ENCODE measurements at regions not wholly inside any gene's neighbourhood (a gene's known extent, or its start where the extent isn't known, plus 50 kb on each side); places are given as distances from the start of the nearest gene placed in this dataset.

- Histone ChIP-seq H3K27ac (ENCODE audit: low read length in 2 of 2) (no peak overlapping the region), H2AFZ (ENCODE audit: insufficient read depth, low read depth, low read length, poor library complexity, severe bottlenecking) (no peak overlapping the region), H3K9ac (ENCODE audit: low read length) (no peak overlapping the region), H3K79me2 (ENCODE audit: control insufficient read depth, insufficient read depth, low read length) (no peaks in the 10 kb centered on the region), H4K20me1 (ENCODE audit: control insufficient read depth, insufficient read depth, low read length, poor library complexity, severe bottlenecking) (no peaks in the 10 kb centered on the region), H3K36me3 (replicated peaks in 1 of 2; ENCODE audit: control extremely low read depth in 1 of 2, control insufficient read depth in 1 of 2, extremely low read depth in 1 of 2, insufficient read depth in 2 of 2, low read length in 1 of 2) (no peaks in the 10 kb centered on the region), H3K9me3 (ENCODE audit: control extremely low read depth in 1 of 3, control insufficient read depth in 2 of 3, insufficient read depth in 1 of 3, low read length in 2 of 3) (no peaks in the 10 kb centered on the region), H3K4me2 (replicated peaks; ENCODE audit: low read depth, low read length, poor library complexity, severe bottlenecking) (no peak overlapping the region), H3K4me3 (ENCODE audit: control extremely low read depth in 1 of 5, extremely low read depth in 1 of 5, insufficient read depth in 1 of 5, low read depth in 2 of 5, low read length in 4 of 5) (no peak overlapping the region), H3K27me3 (replicated peaks in 1 of 4; ENCODE audit: control extremely low read depth in 1 of 4, control insufficient read depth in 3 of 4, insufficient read depth in 4 of 4, low read length in 3 of 4) (no peaks in the 10 kb centered on the region), H3K4me1 (ENCODE audit: control insufficient read depth in 2 of 2, insufficient read depth in 2 of 2, low read length in 2 of 2) (no peaks in the 10 kb centered on the region)
- POLR2A ChIA-PET = no interaction called here
- no peak for DNase-seq
- intact Hi-C loops (cut with micrococcal nuclease) = no loop called here
- CTCF ChIA-PET = no interaction called here
- H3K4me3 Mint-ChIP-seq = no peak overlapping the region
- H3K27ac Mint-ChIP-seq = no peak overlapping the region
- ATAC-seq (ENCODE audit: low read depth) = no peak
- no CpG with 5 or more reads among the region's 1 CpG for WGBS (ENCODE audit: insufficient coverage)
- no peaks in the 10 kb centered on the region for H3K9me3 Mint-ChIP-seq (ENCODE audit: insufficient read depth)
- H3K27me3 Mint-ChIP-seq = no peaks in the 10 kb centered on the region
- no peaks in the 10 kb centered on the region for H3K4me1 Mint-ChIP-seq
- TF ChIP-seq EZH2 (IDR thresholded peaks at IDR 0.05; ENCODE audit: borderline replicate concordance, insufficient read depth, low read depth, low read length, poor library complexity, severe bottlenecking) = no peak
- TF ChIP-seq CTCF (IDR thresholded peaks at IDR 0.05) = no peak
Measured at GRCh38 chr4:123941306-123941705, 544.7 kb downstream of the SPRY1 start.

- Histone ChIP-seq H3K27ac (ENCODE audit: low read length in 2 of 2) (no peak overlapping the region), H3K9me3 (ENCODE audit: control extremely low read depth in 1 of 3, control insufficient read depth in 2 of 3, insufficient read depth in 1 of 3, low read length in 2 of 3) (no peaks in the 10 kb centered on the region)
- CTCF ChIA-PET = no interaction called here
Measured at GRCh38 chr4:123943976-123944375, 547.4 kb downstream of the SPRY1 start.

More at GRCh38 chr4:123943976-123944375, 547.4 kb downstream of the SPRY1 start:
- no peak overlapping the region for H3K4me2 ChIP-seq (replicated peaks; ENCODE audit: low read depth, low read length, poor library complexity, severe bottlenecking)
- H4K20me1 ChIP-seq (ENCODE audit: control insufficient read depth, insufficient read depth, low read length, poor library complexity, severe bottlenecking) = no peaks in the 10 kb centered on the region
- no peak overlapping the region for H2AFZ ChIP-seq (ENCODE audit: insufficient read depth, low read depth, low read length, poor library complexity, severe bottlenecking)
- H3K36me3 ChIP-seq (replicated peaks in 1 of 2; ENCODE audit: control extremely low read depth in 1 of 2, control insufficient read depth in 1 of 2, extremely low read depth in 1 of 2, insufficient read depth in 2 of 2, low read length in 1 of 2) = no peaks in the 10 kb centered on the region
- no CpG with 5 or more reads among the region's 1 CpG for WGBS (ENCODE audit: insufficient coverage)
- H3K4me1 ChIP-seq (ENCODE audit: control insufficient read depth in 2 of 2, insufficient read depth in 2 of 2, low read length in 2 of 2) = no peaks in the 10 kb centered on the region
- Mint-ChIP-seq H3K27ac (no peak overlapping the region), H3K4me1 (no peaks in the 10 kb centered on the region), H3K27me3 (no peaks in the 10 kb centered on the region), H3K4me3 (no peak overlapping the region), H3K9me3 (ENCODE audit: insufficient read depth) (no peaks in the 10 kb centered on the region)
- no peaks in the 10 kb centered on the region for H3K79me2 ChIP-seq (ENCODE audit: control insufficient read depth, insufficient read depth, low read length)
- no peak overlapping the region for H3K4me3 ChIP-seq (ENCODE audit: control extremely low read depth in 1 of 5, extremely low read depth in 1 of 5, insufficient read depth in 1 of 5, low read depth in 2 of 5, low read length in 4 of 5)
- no peaks in the 10 kb centered on the region for H3K27me3 ChIP-seq (replicated peaks in 1 of 4; ENCODE audit: control extremely low read depth in 1 of 4, control insufficient read depth in 3 of 4, insufficient read depth in 4 of 4, low read length in 3 of 4)
- H3K9ac ChIP-seq (ENCODE audit: low read length) = no peak overlapping the region
- DNase-seq (no peak), ATAC-seq (ENCODE audit: low read depth) (no peak)
- intact Hi-C loops (cut with micrococcal nuclease) = no loop called here
- POLR2A ChIA-PET = no interaction called here
- TF ChIP-seq CTCF (IDR thresholded peaks at IDR 0.05) (no peak), EZH2 (IDR thresholded peaks at IDR 0.05; ENCODE audit: borderline replicate concordance, insufficient read depth, low read depth, low read length, poor library complexity, severe bottlenecking) (no peak)

All from B cell (primary cell).